ENCODE measurements at regions not wholly inside any gene's neighbourhood (a gene's known extent, or its start where the extent isn't known, plus 50 kb on each side); places are given as distances from the start of the nearest gene placed in this dataset.

- no peak for TF ChIP-seq POLR2A (IDR thresholded peaks at IDR 0.05)
- no peak for TF ChIP-seq CTCF (IDR thresholded peaks at IDR 0.05)
- intact Hi-C loops (cut with DNase I): no loop called here
- Histone ChIP-seq H3K4me3 (no peak overlapping the region), H3K27ac (no peak overlapping the region), H3K27me3 (peaks cover 0 to 4% (median 0%) of the 10 kb centered on the region in 9 donors), H3K4me1 (no peaks in the 10 kb centered on the region), H3K36me3 (no peaks in the 10 kb centered on the region), H3K9me3 (peaks cover 0 to 7% (median 0%) of the 10 kb centered on the region in 12 donors)
- no peak for DNase-seq
- 87 to 92% (median 91%) methylated on average over 8 of the region's 8 CpGs for WGBS, 4 donors
- no peak for ATAC-seq
Measured at GRCh38 chr16:86872833-86873232, 294.5 kb downstream of the FOXL1 start.

GRCh38 chr16:86874141-86874540, 295.8 kb downstream of the FOXL1 start:
- ATAC-seq: peak in 1 of 4 donors; percentile 33
- H3K27ac ChIP-seq: no peak overlapping the region
- H3K27me3 ChIP-seq: peaks cover 0 to 11% (median 0%) of the 10 kb centered on the region in 9 donors
- WGBS, 4 donors: 60 to 79% (median 71%) methylated on average over 2 of the region's 2 CpGs
- H3K9me3 ChIP-seq: peaks cover 0 to 7% (median 0%) of the 10 kb centered on the region in 12 donors
- intact Hi-C loops (cut with DNase I): no loop called here
- H3K4me1 ChIP-seq: no peaks in the 10 kb centered on the region
- DNase-seq: no peak
- TF ChIP-seq POLR2A (IDR thresholded peaks at IDR 0.05) (no peak), CTCF (IDR thresholded peaks at IDR 0.05) (peak in 8 of 12 donors; percentile 21 to 52 (median 32))
- no peak overlapping the region for H3K4me3 ChIP-seq
- no peaks in the 10 kb centered on the region for H3K36me3 ChIP-seq

DNA sequence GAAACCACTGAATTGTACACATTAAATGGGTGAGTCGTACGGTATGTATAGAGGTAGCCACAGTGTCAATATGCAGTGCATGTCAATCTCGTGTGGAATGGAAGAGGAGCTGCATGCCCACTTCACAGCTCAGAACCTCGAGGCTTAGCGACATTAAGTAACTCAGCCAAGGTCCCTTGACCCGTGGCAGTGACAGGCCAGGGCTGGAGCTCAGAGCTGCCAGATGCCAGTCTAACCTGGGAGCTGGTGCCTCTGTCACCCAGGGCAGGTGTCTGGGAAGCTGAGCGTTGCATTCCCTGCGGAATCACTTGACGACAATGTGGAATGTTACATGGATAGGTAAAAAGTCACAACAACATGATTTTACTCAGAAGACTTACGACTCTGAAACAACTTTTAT, 298.1 kb downstream of the FOXL1 start:
- no peak for TF ChIP-seq CTCF (IDR thresholded peaks at IDR 0.05)
- no peak for TF ChIP-seq POLR2A (IDR thresholded peaks at IDR 0.05)
- WGBS, 4 donors: 90 to 95% (median 95%) methylated on average over 10 of the region's 10 CpGs
- DNase-seq (no peak), ATAC-seq (no peak)
- Histone ChIP-seq H3K9me3 (peaks cover 0 to 7% (median 0%) of the 10 kb centered on the region in 12 donors), H3K27me3 (peaks cover 0 to 20% (median 0%) of the 10 kb centered on the region in 9 donors), H3K4me1 (no peaks in the 10 kb centered on the region), H3K4me3 (no peak overlapping the region), H3K27ac (no peak overlapping the region), H3K36me3 (no peaks in the 10 kb centered on the region)
- intact Hi-C loops (cut with DNase I): no loop called here

DNA sequence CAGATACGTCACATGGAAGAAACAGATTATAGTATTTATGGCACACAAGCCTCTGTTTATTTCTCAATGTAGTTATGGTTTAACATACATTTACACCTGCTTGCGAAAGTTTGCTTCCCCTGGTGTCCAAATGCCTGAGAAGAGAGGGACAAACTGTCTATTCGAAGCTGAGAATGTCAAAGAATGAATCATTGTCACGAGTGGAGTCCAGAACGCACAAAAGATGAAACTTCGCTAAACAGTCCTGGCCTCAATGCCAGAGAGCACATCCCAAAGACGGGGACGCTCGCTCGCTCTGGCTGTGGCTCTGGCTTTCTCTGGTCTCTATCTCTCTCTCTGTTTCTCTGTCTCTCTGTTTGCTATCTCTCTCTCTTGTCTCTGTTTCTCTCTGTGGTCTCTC, 298.8 kb downstream of the FOXL1 start:
- Histone ChIP-seq H3K27me3 (peaks cover 0 to 20% (median 0%) of the 10 kb centered on the region in 9 donors), H3K4me3 (no peak overlapping the region), H3K9me3 (peaks cover 0 to 7% (median 0%) of the 10 kb centered on the region in 12 donors), H3K4me1 (peaks cover 0 to under 1% (median 0%) of the 10 kb centered on the region in 12 donors), H3K27ac (no peak overlapping the region), H3K36me3 (no peaks in the 10 kb centered on the region)
- no peak for DNase-seq
- no peak for TF ChIP-seq CTCF (IDR thresholded peaks at IDR 0.05)
- no peak for TF ChIP-seq POLR2A (IDR thresholded peaks at IDR 0.05)
- ATAC-seq: no peak
- 92 to 94% (median 94%) methylated on average over 10 of the region's 10 CpGs for WGBS, 4 donors
- intact Hi-C loops (cut with DNase I): no loop called here

Measured in heart left ventricle (tissue), 16 donors.